Pons (tissue), 1 donor: ENCODE measurements at regions not wholly inside any gene's neighbourhood (a gene's known extent, or its start where the extent isn't known, plus 50 kb on each side); places are given as distances from the start of the nearest gene placed in this dataset.
A peak's percentile ranks its signal among the peaks of the same experiment; 100 is the strongest.

Experiments
- DNase-seq: peaks from one replicate; pipeline ENCODE4 v3.0.0-alpha.2; 2016; ENCODE audit warnings: low spot score

GRCh38 chr5:24714746-24715145 is 70.0 kb upstream of the CDH10 start:
- DNase-seq, result peak; percentile 15

- no peak for DNase-seq
Measured at GRCh38 chr5:24712947-24713346, 68.2 kb upstream of the CDH10 start.

- DNase-seq, result no peak
Measured at GRCh38 chr5:24712047-24712446, 67.3 kb upstream of the CDH10 start.

GRCh38 chr5:24703934-24704333 is 59.2 kb upstream of the CDH10 start:
- DNase-seq, result no peak
